Muscle of leg (tissue), 3 donors: ENCODE measurements at regions not wholly inside any gene's neighbourhood (a gene's known extent, or its start where the extent isn't known, plus 50 kb on each side); places are given as distances from the start of the nearest gene placed in this dataset.
A peak's percentile ranks its signal among the peaks of the same experiment; 100 is the strongest.
"Not testable (repeated sequence)": the region's sequence is repeated elsewhere in the genome, so short reads cannot be mapped to it uniquely, and the experiment has no call there.

Experiments
- DNase-seq: peaks from one replicate; pipeline ENCODE4 v3.0.0; 2013
- H3K27ac ChIP-seq: one replicate; pipeline ENCODE4 v1.5.1; 2013; ENCODE audit warnings: mild to moderate bottlenecking, low read length, control low read depth
- H3K27me3 ChIP-seq: one replicate; pipeline ENCODE4 v1.6.1; 2013; ENCODE audit warnings: low read length; ENCODE audit not compliant: control insufficient read depth, insufficient read depth
- H3K36me3 ChIP-seq: one replicate; pipeline ENCODE4 v1.6.1; 2013; ENCODE audit warnings: low read length; ENCODE audit not compliant: control insufficient read depth, insufficient read depth
- H3K4me1 ChIP-seq: one replicate; pipeline ENCODE4 v1.6.1; 2013; ENCODE audit warnings: low read length; ENCODE audit not compliant: control insufficient read depth, insufficient read depth
- H3K4me3 ChIP-seq: one replicate; pipeline ENCODE4 v1.5.1; 2013; ENCODE audit warnings: low read length, control low read depth
- H3K9me3 ChIP-seq: replicated peaks from 2 replicates; pipeline ENCODE4 v1.6.1; 2013; ENCODE audit warnings: low read depth, low read length; ENCODE audit not compliant: control insufficient read depth
- WGBS: methylation state at CpG from one replicate; pipeline ENCODE4 v1.1.5; 2013; ENCODE audit warnings: missing lambda C conversion rate; ENCODE audit not compliant: insufficient coverage; 5-methylcytosine and 5-hydroxymethylcytosine counted together

DNA sequence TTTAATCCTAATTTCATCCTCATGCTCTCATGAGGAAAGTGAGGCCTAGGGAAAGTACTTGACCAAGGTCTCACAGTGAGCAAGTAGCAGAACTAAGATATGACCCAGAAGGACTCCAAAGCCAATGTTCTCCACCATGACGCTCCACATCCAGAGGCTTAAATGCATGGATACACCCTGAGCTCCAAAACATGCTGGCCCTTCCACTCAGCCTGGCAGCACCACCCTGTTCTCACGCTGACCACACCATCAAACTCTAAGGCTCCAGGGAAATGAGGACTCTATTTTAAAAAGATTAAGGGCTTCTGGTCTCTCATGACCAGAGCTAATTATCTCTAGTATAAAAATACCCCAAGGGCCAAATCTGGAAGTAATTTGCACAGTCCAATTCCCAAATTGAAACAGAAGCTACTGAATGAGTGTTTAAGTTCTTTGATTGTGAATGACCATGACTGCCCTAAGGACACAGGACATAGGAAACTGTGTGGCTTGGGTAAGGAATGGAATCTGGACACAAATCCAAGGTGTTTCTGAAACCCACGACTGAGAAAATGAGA is 71.1 kb upstream of the ABLIM1 start:
- WGBS, result 40% methylated on average over 1 of the region's 3 CpGs
- Histone ChIP-seq H3K27me3 (peaks cover 2% of the 10 kb centered on the region), H3K4me3 (no peak overlapping the region), H3K36me3 (no peaks in the 10 kb centered on the region), H3K27ac (no peak overlapping the region), H3K9me3 (peaks cover 2% of the 10 kb centered on the region), H3K4me1 (no peaks in the 10 kb centered on the region)
- no peak for DNase-seq

- no peak for DNase-seq
- WGBS, result no CpG with 5 or more reads among the region's 6 CpGs
- Histone ChIP-seq H3K4me1 (no peaks in the 10 kb centered on the region), H3K27ac (no peak overlapping the region), H3K27me3 (peaks cover 2% of the 10 kb centered on the region), H3K4me3 (no peak overlapping the region), H3K36me3 (no peaks in the 10 kb centered on the region), H3K9me3 (peaks cover 2% of the 10 kb centered on the region)
Measured at GRCh38 chr10:114730291-114730690, 72.2 kb upstream of the ABLIM1 start.

DNA sequence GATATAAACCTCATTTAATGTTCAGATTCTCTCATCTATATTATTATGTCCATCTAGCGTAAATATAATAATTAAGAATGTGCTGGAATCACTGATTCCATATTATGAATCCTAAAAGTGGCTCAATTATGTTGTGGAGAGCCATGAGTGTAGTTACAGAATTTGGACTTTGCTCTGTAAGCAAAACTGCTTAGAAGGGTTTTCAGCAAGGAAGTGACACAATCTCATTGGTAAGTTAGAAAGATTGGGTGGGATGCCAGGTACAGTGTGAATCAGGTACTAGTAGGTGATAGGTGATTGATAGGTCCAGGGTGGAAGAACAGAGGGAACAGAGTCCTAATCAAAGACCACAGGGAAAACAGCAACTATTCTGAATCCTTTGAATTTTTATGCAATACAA is 74.9 kb upstream of the ABLIM1 start:
- H3K27me3 ChIP-seq, result peaks cover 2% of the 10 kb centered on the region
- no peak overlapping the region for H3K27ac ChIP-seq
- WGBS, result no CpG with 5 or more reads among the region's 1 CpG
- no peak overlapping the region for H3K4me3 ChIP-seq
- no peaks in the 10 kb centered on the region for H3K4me1 ChIP-seq
- no peaks in the 10 kb centered on the region for H3K36me3 ChIP-seq
- DNase-seq, result no peak
- H3K9me3 ChIP-seq, result peaks cover 2% of the 10 kb centered on the region

GRCh38 chr10:114735946-114736345 is 77.9 kb upstream of the ABLIM1 start:
- no peaks in the 10 kb centered on the region for H3K36me3 ChIP-seq
- DNase-seq, result no peak
- no peaks in the 10 kb centered on the region for H3K27me3 ChIP-seq
- no peaks in the 10 kb centered on the region for H3K9me3 ChIP-seq
- H3K4me1 ChIP-seq, result no peaks in the 10 kb centered on the region
- H3K4me3 ChIP-seq, result no peak overlapping the region
- H3K27ac ChIP-seq, result no peak overlapping the region

DNA sequence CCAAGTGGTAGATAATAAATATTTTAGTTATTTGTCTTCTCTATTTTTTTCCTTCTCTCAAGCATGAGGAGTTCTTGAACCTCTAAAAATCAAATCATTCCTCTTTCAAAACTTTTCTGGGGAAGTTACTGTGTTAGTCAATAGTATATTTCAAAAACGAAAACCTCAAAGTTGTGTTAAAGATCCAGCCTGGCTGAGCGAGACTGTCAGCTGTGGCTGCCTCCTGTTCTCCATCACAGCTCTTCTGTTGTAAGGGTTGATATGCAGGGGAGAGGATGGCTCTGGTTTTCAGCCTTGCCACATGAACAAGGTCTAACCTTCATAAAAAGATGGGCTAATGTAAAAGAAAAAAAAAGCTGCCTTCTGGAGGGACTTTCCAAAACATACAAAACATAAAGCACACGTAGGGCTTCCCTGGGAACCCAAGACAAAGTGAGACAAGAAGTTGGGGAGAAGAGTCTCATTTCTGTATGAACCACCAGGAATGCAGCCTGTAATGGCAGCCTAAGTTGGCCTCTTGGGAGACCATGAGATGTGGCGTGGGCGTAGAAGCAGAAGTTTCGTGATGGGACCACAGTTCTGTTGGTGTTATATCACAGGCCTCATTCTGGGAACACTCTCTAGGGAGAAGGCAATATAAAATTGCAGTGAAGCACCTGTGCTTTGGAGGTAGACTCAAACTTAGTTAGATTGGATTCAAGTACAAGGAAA is 77.9 kb upstream of the FHIP2A start:
- Histone ChIP-seq H3K36me3 (no peaks in the 10 kb centered on the region), H3K4me1 (no peaks in the 10 kb centered on the region), H3K27ac (no peak overlapping the region)

DNA sequence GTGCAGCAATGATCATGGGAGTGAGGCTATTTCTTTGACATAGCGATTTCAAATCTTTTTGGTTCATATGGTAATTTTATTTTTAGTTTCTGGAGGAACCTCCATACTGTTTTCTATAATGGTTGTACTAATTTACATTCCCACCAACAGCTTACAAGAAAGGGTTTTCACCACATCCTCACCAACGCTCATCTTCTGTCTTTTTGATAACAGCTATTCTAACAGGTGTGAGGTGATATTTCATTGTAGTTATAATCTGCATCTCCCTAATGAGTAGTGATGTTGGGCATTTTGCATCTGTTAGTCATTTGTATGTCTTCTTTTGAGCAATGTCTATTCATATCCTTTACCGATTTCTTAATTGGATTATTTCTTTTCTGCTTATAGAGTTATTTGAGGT is 75.0 kb upstream of the FHIP2A start:
- H3K36me3 ChIP-seq, result no peaks in the 10 kb centered on the region
- no peaks in the 10 kb centered on the region for H3K27me3 ChIP-seq
- H3K4me3 ChIP-seq, result no peak overlapping the region
- H3K9me3 ChIP-seq, result no peaks in the 10 kb centered on the region
- WGBS, result no CpG with 5 or more reads among the region's 3 CpGs
- DNase-seq, result no peak
- H3K27ac ChIP-seq, result no peak overlapping the region
- no peaks in the 10 kb centered on the region for H3K4me1 ChIP-seq

More for the DNA sequence above, 77.9 kb upstream of the FHIP2A start:
- H3K27me3 ChIP-seq, result no peaks in the 10 kb centered on the region
- 60% methylated on average over 1 of the region's 6 CpGs for WGBS
- no peak overlapping the region for H3K4me3 ChIP-seq
- no peak for DNase-seq
- no peaks in the 10 kb centered on the region for H3K9me3 ChIP-seq

DNA sequence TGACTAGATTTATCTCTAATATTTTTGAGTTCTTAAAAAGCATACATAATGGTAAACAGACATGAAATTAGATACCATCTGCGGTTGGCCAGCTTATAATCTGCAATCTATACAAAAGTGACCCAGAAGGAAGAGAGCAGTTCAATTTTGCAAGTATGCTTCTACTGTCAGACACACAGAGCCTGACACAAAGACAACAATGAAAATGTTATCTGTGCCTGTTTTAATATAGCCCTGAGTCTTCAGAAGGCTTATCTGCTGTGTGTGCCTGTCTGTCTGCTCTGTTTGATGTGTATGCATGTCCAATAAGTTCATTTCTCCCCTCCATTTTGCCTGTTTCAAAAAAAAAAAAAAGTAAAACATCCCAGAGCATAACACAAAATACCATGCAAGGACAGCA is 73.3 kb upstream of the FHIP2A start:
- Histone ChIP-seq H3K4me3 (no peak overlapping the region), H3K9me3 (no peaks in the 10 kb centered on the region), H3K27me3 (no peaks in the 10 kb centered on the region), H3K4me1 (no peaks in the 10 kb centered on the region), H3K27ac (peak overlapping the region; percentile 69), H3K36me3 (no peaks in the 10 kb centered on the region)
- WGBS, result no CpG with 5 or more reads among the region's 1 CpG
- no peak for DNase-seq

DNA sequence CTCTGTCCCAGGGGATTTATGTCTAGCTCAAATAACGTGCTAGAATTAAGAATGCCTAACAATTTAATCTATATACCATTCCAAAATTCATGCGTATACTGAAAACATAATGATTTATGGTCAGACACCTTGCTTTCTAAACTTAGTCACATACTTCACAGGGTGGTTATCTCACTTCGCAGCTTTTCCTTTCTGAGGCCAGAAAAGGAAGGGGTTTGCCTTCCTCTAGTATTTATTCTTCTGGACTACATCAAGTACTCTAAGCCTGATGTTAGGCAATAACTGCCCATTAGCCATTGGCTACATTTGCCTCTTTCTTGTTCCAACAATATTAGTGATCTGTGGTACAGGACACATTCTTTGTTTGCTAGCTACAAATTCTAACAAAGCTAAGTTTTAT is 72.6 kb upstream of the FHIP2A start:
- Histone ChIP-seq H3K27me3 (no peaks in the 10 kb centered on the region), H3K4me3 (no peak overlapping the region), H3K36me3 (no peaks in the 10 kb centered on the region), H3K4me1 (no peaks in the 10 kb centered on the region), H3K9me3 (no peaks in the 10 kb centered on the region), H3K27ac (peak overlapping the region; percentile 69)
- peak; percentile 50 for DNase-seq
- 20% methylated on average over 1 of the region's 3 CpGs for WGBS

DNA sequence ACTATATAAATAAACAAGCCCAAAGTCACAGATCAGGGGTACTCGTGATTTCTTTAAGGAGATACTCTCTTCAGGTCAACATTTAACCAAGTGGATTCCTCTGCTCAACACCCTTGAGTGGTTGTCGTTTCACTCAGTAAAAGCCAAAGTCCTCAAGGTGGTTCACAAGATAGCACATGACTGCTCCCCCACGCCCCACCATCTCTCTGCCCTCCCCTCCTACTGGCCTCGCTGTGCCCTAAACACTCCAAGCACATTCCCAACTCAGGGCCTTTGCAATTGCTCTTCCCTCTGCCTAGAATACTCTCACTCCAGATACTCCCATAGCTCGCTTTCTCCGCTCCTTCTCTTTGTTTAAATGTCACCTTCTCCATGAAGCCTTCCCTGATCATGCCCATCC is 72.1 kb upstream of the FHIP2A start:
- no peak for DNase-seq
- no peak overlapping the region for H3K4me3 ChIP-seq
- H3K36me3 ChIP-seq, result no peaks in the 10 kb centered on the region
- H3K27ac ChIP-seq, result peak overlapping the region; percentile 69
- WGBS, result 78% methylated on average over 6 of the region's 6 CpGs
- no peaks in the 10 kb centered on the region for H3K4me1 ChIP-seq
- H3K27me3 ChIP-seq, result no peaks in the 10 kb centered on the region
- H3K9me3 ChIP-seq, result no peaks in the 10 kb centered on the region

- Histone ChIP-seq H3K9me3 (no peaks in the 10 kb centered on the region), H3K27ac (no peak overlapping the region), H3K4me1 (no peaks in the 10 kb centered on the region), H3K36me3 (no peaks in the 10 kb centered on the region), H3K4me3 (no peak overlapping the region), H3K27me3 (no peaks in the 10 kb centered on the region)
- whole genome bisulfite sequencing, result 100% methylated on average over 1 of the region's 3 CpGs
- DNase-seq, result no peak
Measured at GRCh38 chr10:114751856-114752255, 69.7 kb upstream of the FHIP2A start.

GRCh38 chr10:114752570-114752969 is 69.0 kb upstream of the FHIP2A start:
- not testable (repeated sequence) for H3K27ac ChIP-seq, DNase-seq, H3K4me1 ChIP-seq, H3K36me3 ChIP-seq, H3K9me3 ChIP-seq, H3K4me3 ChIP-seq, H3K27me3 ChIP-seq
- no CpG with 5 or more reads among the region's 1 CpG for WGBS
